ENCODE measurements at regions not wholly inside any gene's neighbourhood (a gene's known extent, or its start where the extent isn't known, plus 50 kb on each side); places are given as distances from the start of the nearest gene placed in this dataset.

DNA sequence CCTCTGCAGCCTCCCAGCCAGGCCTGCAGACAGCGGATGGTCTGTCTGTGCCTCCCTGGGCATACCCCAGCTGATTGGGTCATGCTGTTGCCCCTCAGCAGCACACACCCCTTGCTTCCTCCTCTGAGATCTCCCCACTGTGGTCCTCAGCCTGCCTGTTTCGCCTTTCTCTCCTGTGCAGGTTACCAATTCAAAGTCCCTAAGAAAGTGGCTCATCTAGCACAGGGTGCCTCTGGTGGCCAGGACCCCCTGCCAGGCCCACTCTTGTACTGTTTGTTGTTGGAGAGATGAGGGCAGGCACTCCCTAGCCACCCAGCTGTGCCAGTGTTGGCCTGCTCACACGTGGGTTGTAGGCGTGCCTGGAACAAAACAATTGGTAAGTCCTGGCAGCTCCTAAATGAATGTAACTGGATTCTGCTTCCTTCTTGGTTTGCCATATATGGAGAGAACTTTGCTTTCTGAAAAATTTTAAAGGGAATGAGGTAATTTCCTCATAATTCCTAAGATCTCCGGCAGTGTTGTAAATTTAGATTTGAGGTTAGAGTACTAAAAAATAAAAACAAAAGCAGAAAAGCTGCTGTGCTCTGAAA is 213.2 kb upstream of the IL12A start:
- DNase-seq, result no peak

DNA sequence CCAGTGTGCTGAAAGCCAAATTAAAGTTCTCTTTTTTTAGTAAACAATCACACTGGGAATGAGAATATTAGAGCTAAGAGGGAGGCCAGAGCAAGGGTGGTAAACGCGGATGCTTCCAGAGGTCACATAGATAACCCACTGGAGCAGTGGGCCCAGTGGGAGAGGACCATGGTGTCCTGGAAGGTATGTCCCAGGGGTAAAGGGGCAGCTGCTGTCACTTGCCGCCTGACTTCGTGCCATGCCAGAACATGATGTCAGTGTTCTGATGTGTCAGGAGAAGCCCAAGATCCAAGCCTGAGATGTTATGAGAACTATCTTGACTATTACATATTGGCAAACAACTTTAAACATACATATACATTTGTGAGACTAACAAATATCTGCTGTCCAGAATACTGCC is 211.9 kb upstream of the IL12A start:
- DNase-seq, result no peak

DNA sequence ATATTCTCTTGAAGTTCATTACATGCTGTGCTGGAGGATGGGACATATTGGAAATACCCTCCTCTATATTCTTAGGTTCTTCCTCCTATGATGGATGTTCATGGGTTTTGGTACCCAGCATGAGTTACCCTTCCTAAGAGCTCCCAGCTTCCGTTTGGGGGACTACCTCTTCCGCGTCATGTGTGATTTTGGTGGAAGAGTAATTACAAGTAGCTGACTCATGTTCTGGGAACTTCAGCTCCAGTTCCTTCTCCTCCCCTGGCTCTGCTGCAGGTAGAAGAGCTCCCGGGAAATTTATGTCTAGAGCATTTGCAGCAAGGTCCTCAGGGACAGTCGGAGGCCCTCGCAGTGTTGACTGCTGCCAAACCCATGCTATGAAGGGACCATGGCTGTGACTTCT is 208.8 kb upstream of the IL12A start:
- no peak for DNase-seq

DNA sequence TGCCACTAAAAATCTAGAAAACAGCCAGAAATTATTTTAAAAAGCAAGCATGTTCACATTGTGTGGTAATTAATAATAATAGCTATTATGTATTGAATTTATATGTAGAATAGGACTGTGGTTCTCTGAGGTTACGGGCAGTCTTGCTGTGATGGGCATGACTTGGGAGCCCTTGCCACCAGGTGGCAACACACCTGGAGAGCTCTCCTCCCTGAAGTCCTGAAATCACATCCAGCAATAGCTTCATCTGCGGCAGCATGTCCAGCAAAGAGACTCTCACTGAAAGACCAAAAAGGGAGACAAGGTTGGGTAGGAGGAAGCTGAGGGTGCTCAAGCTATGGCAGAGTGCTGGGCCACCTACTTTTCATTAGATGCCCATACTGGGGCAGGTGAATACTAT is 206.8 kb upstream of the IL12A start:
- no peak for DNase-seq

DNA sequence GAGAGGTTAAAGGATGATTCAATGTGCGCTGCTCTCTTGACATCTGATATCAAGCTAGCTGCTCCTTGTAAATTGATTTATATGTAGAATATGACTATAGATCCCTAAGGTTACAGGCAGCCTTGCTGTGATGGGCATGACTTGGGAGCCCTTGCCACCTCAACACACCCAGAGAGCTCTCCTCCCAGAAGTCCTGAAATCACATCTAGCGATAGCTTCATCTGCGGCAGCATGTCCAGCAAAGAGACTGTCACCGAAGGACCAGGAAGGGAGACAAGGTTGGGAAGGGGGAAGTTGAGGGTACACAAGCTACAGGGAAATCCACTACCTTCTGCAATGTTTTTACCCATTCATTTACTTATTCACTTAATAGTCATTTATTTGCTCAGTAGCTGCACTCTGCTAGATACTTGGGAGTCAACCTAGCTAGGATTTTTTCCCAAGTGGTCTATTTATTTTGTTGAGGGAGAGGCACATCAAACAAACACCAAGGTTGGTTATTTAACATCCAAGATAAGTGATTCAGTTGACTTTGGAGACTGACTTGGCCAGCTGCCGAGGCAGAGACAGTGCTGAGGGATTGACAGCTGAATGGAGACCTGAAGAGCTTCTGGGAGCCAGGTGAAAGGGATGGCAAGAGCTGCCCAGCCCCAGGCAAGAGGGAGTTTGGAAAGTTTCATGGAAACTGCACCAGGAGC is 205.8 kb upstream of the IL12A start:
- DNase-seq, result no peak

DNA sequence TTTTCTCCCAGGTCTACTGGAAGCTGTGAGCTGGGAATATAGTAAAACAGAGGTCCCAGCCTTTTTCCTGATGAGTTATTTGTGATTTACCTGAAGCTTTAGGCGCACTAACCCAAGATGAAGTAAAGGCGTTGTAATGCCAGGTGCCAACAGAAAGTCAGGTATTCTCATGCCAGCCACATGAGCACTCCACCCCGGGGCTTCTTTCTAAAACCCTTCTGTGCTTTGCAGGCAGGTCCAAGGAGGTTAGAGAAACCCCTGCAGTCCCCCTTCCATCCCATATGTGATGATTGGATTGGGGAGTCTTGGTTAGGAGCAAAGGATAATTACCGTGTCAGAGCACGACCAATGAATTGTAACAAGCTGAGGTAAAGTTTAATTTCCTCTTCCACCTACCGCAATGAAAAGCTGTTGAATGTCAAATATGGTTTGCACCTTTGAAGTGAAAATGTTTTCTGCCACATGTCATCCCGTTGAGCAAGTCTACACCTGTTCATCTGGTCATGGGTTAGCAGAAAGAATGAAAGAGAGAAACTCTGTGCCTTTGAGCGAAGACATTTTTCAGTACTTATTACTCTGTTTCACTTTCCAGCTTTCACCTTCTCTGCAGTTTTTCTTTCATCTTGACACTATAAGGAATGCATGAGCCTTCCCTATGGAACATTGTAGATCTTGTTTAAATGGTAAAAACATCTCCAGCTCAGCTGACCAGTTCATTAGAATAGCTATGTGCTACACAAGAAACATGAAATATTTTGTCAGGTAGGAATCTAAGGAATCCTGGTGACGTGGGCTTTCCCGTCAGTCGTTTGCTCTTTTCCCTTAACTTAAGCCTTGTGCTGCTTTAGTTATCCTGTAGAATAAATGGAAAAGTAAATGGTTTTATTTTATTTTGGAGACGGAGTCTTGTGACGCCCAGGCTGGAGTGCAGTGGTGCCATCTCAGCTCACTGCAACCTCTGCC is 204.6 kb upstream of the IL12A start:
- DNase-seq, result no peak

DNA sequence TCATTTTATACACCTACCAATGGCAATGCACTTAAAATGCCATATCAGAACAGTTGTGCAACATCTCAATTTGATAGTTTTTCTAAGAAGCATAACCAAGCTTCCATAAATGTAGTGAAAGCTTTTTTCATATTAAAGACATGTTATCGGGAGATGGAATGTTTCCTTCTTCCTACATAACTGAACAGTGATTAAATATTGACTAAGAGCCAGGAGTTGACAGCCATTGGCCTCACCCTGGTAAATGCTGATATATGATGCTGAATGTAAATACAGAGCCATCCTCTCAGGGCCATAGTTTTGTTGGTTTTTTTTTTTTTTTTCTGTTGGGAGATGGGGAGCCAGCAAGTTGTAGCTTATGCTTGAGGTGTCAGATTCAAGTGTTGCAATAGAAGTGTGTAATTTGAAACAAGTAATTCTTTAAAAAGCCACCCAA is 203.3 kb upstream of the IL12A start:
- no peak for DNase-seq

DNA sequence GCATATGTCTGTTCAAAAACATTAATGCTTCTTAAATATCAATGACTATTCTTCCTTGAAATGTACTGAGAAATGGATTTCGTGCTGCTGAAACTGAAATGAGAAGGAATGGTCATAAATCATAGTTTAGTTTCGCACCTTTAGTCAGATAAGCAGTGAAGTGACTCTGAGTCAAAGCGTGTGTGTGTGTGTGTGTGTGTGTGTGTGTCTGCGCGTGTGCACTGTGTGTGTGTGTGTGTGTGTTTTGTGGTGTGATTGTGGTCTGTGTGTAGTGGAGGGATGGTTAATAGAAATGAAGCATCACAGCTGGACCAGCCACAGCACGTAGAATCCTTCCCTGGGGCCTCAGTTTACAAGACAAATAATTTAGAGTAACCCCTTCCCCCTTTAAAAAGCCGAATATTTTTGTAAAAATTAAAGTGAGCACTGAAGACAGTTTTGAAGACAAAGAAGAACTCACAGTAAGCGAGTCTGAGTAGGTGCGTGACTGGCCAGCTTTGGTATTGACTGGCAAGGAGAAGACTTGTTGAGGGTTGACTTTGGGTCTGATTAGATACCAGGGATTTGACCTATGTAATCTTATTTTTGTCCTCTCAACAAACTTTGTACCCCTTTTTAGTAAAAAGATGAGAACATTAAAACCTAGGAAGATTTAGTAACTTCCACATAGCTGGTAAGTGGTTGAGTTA is 202.0 kb upstream of the IL12A start:
- no peak for DNase-seq

DNA sequence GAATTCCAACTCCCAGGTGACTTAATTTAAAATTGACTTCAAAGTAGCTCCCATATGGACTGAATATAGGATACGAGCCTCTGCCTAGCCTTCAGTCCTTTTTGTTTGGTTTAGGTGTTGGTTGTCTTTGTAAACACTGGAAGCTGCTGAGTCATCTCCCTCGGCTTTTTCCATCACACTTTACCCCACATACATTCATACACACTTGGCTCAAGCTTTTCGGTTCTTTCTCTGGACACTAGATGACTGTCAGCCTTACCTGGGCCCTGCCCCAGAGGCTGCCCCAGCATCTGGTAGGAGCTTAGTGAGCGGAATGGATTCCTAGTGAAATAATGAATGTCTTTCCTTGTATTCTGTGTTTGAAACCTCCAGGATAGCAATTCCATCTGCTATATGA is 201.5 kb upstream of the IL12A start:
- DNase-seq, result no peak

DNA sequence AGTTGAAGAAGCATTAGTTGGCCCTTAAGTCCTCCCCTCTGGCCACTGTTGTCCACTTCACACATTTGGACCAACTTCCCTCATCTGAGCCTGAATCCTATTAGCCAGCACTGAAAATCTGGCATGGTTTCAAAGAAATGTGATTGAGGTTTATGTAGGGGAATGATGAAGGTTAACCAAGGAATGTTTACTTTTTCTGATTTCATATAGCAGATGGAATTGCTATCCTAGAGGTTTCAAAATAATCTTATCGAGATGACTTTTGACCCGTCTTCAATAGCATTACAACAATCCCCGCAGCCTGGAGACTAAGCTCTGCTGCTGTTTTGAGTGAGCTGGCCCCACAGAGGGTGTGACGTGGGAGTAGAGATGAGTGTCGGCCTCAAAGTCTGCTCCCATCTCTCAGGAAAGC is 200.8 kb upstream of the IL12A start:
- DNase-seq, result no peak

DNA sequence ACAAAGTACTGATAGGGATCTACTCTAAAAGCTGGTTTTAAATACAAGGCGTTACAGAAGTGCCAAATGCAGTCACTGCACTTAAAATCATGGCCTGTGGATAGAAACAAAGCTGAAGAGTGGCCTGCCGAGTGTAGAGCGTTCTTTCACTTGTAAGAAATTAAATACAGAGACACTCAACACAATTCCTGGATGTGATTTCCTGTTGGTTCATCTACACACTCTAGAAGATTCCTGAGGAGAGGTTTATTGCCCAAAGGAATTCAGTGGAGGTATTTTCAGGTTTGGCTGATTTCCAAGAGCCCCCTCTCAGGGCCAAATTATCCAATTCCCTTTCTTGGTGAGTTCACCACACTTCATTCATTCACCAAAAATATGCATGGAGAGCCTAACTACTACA is 200.3 kb upstream of the IL12A start:
- DNase-seq, result no peak

DNA sequence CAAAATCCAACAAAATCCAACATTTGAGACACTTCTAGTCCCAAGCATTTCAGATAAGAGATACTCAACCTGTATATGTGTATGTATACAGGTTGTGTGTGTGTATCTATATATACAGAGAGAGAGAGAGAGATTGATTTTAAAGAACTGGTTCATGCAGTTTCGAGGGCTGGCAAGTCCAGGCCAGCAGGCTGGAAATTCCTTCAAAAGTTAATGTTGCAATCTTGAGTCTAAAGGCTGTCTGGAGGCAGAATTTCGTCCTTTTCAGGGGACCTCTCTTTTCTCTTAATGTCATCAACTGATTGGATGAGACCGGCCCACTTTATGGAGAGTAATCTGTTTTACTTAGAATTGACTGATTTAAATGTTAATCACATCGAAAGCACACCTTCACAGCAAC is 199.6 kb upstream of the IL12A start:
- no peak for DNase-seq

DNA sequence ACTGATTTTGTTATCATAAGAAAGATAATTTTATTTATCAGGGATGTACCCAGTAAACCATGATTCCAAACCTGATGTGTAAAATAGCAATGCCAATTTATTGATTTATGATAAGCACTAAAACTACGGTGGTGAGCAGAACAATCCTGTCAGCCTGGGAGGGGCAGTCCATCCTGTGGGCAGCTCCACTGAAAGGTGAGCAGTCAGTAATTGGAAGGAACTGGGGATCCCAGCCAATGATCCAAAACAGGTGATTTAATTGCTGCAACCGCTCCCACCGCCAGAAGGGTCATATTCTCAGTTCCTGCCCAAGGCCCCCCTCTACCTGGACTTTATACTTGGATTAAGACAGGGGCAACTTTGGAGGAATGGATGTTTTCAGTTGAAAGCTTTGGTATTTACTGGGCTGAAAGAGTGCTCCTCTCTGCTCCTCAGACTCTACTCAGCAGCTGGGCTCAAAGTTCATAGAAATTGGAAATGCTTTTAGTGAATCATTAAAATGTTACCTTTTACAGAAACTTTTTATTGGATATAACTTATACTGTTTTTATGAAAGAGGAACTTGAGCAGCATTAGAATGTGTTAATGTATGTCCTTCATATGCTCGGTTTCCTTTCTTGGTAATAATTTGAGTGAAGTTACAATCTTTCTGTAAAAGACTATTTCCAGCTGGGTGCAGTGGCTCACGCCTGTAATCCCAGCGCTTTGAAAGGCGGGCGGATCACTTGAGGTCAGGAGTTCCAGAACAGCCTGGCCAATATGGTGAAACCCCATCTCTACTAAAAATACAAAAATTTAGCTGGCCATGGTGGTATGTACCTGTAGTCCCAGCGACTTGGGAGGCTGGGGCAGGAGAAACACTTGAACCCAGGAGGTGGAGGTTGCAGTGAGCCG is 198.6 kb upstream of the IL12A start:
- DNase-seq, result no peak

DNA sequence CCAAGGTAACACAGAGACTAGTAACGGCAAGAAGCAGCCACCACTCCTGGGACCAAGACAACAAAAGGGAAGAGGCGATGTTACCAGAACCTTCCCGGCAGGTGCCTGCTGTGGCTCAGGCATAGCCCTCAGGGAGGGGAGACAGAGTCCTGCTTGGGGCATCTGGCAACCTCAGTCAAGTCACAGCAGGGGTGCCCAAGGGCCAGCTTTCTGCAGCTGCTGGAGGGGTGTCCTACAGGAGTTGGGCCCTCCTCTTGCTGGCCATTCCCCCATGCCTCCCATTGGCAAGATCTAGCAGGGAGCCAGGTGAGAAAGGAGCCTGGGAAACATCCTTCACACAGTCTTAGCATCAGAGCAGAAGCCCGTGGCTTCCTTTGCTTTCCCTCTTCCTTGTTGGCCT is 197.3 kb upstream of the IL12A start:
- DNase-seq, result no peak

DNA sequence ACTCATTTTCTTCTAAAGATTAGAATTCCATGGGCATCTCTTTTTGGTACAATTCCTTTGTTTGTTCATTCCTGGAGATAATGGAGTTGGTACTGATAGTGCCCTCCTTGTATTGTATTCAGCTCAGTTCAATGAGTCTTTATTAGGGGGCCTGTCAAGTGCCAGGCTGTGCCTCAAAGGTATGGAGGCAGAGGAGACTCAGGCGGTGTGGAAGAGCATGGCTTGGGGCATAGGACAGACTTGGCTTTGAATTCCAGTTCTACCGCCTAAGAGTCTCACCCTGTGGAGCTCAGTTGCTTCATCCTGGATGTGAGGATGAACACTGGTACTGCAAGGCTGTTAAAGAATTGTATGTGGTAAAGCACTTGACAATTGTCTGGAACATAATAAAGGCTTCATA is 196.6 kb upstream of the IL12A start:
- no peak for DNase-seq

DNA sequence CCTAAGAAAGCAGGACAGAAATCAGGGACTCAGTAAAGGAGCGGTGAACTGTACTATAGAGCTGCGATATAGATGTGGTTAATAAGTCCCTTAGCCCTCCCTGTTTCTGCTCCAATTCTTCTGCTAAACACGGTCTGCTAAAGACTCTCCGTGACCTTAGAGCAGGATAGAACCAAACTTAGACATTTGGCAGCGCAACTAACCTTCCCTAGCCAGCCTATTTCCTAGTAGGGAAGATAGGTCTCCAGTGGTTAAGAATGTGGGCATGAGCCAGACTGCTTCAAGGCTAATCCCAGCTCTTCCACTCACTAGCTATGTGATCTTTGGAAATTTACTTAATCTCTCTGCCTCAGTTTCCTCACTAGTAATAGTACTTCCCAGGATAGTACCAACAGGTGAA is 193.6 kb upstream of the IL12A start:
- no peak for DNase-seq

DNA sequence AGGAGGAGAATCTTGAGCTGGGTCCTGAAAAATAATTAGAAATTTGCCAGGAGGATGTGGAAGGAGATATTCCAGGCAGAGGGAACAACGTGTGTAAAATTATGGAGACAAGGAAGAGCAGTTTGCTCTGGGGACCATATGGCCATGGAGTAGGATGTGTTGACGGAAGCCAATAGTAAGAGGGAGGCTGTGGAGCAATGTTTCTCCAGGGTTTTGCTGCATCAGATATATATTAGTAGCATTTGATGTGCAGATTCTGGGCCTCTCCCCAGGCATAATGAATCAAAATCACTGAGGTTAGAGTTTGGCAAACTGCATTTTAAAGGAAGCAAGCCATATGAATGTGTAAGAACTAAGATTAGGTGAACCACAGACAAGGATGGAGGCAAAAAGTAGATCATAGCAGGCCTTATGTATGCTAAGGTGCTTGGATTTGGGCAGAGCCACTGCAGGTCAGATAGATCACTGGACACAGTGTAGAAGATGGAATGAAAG is 192.9 kb upstream of the IL12A start:
- no peak for DNase-seq

DNA sequence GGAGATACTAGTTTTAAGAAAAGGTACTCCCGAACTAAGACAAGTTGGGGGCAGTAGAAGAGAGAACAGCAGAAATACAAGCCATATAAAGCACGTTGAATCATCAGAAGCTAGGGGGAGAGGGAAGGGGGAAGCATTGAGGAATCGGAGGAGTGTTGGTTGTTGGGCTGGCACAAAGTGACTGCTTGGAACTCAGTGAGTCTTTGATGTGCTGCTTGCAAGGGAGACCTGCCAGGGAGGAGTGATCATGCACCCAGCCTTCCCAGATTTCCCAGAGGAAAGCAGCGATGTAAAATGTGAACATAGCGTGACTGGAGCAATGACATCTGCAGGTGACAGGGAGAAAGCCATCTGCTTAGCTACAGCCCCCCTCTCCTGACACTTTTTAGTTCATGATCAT is 192.4 kb upstream of the IL12A start:
- DNase-seq, result no peak

DNA sequence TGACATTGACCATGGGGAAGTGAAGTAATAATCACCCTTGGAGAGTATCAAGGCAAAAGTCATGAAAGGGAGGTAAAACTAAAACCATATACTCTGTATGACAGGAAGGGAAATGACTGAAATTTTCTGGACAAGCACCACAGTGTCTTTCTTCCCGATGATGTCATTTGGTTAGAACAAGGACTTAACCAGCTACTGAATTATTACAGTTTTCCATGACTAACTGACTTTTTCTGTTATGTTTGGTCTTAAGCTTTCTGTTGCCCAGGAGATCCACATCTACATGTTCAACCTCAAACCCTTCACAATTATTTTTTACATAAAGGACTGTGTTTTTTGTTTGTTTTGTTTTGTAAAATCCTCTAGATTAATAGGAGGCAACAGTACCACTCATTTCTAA is 191.9 kb upstream of the IL12A start:
- no peak for DNase-seq

DNA sequence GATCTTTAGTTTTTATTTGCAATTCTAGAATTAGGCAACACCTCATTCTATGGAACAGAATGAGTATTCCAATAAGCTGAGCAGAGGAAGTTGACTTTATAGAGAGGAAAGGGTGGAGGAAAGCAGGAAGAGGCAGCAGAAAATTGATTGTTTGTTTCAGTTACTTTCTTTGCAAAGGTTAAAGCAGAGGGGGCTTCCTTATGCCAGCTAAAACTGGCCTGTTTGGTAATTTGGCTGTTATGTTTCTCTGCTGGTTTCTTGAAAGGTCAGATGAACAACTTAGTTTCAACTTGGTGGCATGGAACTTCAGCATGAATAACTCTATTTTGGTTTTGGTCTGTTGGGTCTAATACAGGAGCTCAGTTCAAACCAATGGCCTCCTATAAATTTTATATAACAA is 190.9 kb upstream of the IL12A start:
- DNase-seq, result no peak

DNA sequence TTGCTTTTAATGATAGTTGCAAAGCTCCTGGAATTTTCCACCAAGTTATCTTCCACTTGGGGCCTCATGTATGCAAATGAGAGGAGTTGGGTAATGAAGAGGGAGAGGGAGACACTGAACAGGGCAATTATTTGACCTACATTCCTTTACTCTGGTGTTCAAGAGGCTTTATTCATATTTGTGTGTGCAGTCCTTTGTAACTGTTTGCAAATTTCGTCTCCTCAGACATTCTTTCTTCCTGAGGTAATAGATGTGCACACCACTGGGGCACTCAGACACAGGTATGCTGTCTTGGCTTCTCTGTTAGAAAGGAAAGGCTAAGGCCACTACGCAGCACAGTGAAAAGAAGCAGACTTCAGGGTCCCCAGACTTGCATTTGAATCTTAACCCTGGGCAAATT is 189.7 kb upstream of the IL12A start:
- DNase-seq, result no peak

Measured in NCI-H1694 treated with DMSO at 0.1 percent for 48 hours (cell line).